ENCODE measurements at regions not wholly inside any gene's neighbourhood (a gene's known extent, or its start where the extent isn't known, plus 50 kb on each side); places are given as distances from the start of the nearest gene placed in this dataset.

GRCh38 chr4:4735136-4735750, 124.2 kb upstream of the MSX1 start:
- no peak for DNase-seq

DNA sequence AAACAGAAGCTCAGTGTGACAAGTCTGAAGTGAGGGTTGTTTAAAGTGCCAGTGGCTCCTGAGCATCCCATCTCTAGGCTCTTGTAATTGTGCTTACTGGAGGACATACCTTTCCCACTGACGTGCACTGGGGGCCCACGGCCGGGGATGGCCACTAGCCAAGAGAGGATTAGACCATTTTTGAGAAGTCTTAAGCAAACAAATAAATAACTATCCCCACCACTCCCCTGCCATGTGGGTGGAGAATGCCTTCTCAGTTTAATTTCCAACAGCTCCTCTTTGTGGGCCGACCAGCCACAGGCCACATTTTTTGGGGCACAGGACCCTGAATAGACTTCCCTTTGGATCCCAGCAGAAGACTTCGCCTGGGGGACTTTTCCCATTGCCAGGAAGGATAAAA, 125.0 kb upstream of the MSX1 start:
- no peak for DNase-seq

DNA sequence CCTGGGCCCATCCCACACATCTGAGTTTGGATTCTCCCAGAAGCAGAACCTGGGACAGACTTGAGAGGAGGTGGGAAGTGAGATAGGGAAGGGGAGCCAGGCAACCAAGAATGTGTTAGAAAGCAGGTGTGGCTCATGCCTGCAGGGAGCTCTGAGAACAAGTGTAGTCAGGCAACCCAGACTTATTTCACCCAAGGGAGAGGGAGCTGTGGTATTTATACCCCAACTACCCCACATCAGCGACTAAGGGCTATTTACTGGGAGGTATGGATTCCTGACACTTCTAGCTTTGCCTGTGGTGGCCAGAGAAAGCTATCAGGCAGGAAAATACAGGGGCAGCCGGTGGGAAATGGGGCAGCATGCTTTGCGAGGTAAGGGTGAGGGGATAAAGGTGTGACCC, 125.8 kb upstream of the MSX1 start:
- DNase-seq, result no peak

GRCh38 chr4:4730249-4730648, 129.2 kb upstream of the MSX1 start:
- no peak for DNase-seq

- no peak for DNase-seq
Measured at GRCh38 chr4:4729206-4729605, 130.3 kb upstream of the MSX1 start.

GRCh38 chr4:4727536-4727935, 131.9 kb upstream of the MSX1 start:
- DNase-seq, result no peak

DNA sequence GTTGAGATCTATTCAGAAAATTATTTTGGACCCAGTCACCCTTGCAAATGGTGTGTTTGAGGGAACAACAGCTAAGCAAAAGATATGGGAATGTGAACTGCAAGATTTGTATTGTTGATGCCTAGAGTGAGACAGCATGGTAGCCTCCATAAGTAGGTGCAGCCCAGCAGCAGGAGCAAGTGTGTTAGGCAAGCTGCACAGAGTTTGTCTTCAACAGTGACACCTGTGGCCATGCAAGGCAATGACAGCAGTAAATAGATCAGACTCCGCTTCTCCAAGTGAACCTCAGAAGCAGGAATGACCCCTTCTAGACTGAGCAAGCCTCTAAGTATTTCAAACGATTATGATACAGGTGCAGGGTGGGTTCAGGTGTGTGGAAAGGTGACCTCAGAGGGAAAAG, 133.4 kb upstream of the MSX1 start:
- no peak for DNase-seq

GRCh38 chr4:4724321-4724720, 135.1 kb upstream of the MSX1 start:
- DNase-seq, result no peak

GRCh38 chr4:4721636-4722035, 137.8 kb upstream of the MSX1 start:
- no peak for DNase-seq

DNA sequence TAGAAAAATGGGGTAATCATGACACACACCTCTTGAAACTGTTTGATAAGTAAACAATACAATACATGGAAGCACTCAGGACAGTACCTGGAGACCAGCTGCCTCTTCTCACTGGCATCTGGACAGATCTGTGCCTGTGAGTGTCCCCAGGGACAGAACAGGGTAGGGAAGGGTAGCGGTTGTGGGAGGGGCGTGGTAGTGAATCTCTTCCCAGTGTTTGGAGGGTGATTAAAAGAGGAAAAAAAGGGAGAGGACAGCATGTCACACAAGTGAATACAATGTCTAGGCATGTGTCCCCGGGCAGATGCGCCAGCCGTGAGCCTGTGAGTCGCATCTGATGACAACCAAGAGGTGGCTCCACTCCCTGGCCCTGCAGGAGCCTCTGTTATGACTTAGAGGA, 138.8 kb upstream of the MSX1 start:
- DNase-seq, result no peak

- no peak for DNase-seq
Measured at GRCh38 chr4:4719436-4719835, 140.0 kb upstream of the MSX1 start.

DNA sequence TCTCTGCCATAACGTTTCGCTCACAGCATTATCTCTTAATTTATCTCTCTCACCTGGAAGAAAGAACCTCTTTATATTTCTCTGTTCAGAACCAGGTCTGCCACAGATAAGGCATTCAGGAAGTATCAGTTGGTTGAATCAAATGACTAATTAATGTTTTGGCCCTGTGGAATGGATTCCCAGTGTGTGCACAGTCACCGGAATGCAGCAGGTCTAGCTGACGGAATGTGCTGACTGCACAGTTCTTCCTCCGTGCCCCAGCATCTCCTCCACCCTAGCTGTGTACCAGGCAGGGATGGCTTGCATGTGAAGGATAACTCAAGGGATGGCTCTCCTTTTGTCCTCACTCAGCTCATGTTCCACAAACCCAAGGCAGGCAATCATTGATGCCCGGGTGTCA, 141.8 kb upstream of the MSX1 start:
- no peak for DNase-seq

DNA sequence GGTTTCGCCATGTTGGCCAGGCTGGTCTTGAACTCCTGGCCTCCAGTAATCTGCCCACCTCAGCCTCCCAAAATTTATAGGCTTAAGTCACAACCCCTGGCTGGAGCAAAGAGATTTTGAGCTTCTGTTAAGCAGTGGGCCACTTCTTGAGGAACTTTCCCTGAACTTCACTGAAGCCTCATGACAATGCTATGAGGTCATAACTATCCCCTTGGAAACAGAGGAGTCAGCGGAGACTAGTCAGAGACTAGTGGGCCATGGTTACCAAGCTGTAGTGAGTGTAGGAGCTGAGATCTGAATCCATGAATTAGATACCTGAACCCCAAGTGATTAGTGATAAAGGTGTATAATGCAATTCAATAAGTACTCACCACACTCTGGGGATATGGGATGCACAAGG, 145.1 kb upstream of the MSX1 start:
- no peak for DNase-seq

- no peak for DNase-seq
Measured at GRCh38 chr4:4712800-4713528, 146.5 kb upstream of the MSX1 start.

- no peak for DNase-seq
Measured at GRCh38 chr4:4711902-4712301, 147.6 kb upstream of the MSX1 start.

DNA sequence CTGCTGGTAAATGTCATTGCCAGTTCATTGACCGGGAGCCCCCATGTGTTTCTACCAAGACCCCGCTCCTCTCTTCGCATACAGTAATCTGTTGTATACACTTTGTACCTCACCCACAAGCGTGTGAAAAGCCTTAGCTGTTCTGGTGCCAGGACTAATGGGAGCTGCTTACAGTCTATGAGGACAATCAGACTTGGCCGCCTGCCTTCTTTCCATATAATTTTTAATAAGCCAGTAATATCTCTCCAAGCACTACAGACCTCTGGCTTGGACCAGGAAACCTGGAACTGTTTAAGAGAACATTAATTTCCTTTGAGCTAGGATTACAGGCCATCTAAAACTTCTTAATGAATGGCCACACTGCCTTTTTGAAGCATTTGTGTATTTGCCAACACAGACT, 149.7 kb upstream of the MSX1 start:
- no peak for DNase-seq

GRCh38 chr4:4704267-4704666, 155.2 kb upstream of the MSX1 start:
- no peak for DNase-seq

- DNase-seq, result no peak
Measured at GRCh38 chr4:4697584-4697983, 155.7 kb upstream of the STX18 start.

- DNase-seq, result no peak
Measured at GRCh38 chr4:4696530-4696929, 154.7 kb upstream of the STX18 start.

GRCh38 chr4:4695497-4695896, 153.6 kb upstream of the STX18 start:
- no peak for DNase-seq

- DNase-seq, result no peak
Measured at GRCh38 chr4:4694827-4695226, 153.0 kb upstream of the STX18 start.

DNA sequence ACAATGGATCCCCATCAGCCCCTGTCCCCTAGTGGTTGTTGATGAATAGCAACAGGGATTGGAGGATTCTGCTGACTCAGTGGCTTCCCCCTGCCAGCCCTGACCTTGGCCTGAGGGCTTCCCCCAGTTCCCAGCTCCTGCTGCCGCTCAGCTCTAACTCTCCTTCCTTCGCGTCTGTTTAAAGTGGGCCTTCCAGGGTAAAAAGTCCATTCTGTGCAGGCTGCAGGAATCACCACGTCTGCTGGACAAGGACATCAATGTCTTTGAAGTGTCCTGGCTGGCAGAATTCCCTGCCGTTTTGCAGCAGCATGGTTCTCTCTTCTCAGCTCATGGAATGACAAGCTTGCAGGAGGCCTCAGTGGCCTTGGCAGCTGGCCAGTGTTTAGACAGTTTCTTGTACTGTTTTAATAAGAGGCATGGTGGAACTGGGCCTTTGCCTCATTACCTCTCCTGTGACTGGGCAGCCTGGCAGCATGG, 152.5 kb upstream of the STX18 start:
- no peak for DNase-seq

GRCh38 chr4:4693755-4694295, 152.0 kb upstream of the STX18 start:
- no peak for DNase-seq

DNA sequence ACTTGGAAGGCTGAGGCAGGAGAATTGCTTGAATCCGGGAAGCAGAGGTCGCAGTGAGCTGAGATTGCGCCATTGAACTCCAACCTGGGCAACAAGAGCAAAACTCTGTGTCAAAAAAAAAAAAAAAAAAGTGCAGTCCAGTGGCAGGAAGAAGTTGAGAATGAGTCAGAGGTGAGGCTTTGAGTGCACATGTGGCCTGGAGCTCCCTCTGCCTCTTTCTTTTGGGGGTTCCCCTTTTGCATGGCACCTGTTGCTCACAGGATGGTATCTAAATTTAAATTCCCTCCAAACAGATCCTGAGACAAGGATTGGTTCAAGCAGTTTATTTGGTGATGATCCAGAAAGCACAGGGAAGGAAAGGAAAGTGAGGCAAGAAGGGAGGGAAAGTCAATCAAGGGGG, 151.4 kb upstream of the STX18 start:
- no peak for DNase-seq

GRCh38 chr4:4690854-4691253, 149.0 kb upstream of the STX18 start:
- DNase-seq, result no peak
